K562 (cell line): ENCODE measurements at regions not wholly inside any gene's neighbourhood (a gene's known extent, or its start where the extent isn't known, plus 50 kb on each side); places are given as distances from the start of the nearest gene placed in this dataset.

Source experiments
- FOXM1 ChIP-seq, 2 experiments: fragments of 450-650 bp in 1 of 2; sonication (generic) in 1 of 2; formaldehyde crosslinking in 1 of 2; IDR thresholded peaks; 2 replicates each; pipeline versions ENCODE4 v1.6.1 to v1.9.0; 2017 to 2022; ENCODE audit warnings: low read depth in 2 of 2, mild to moderate bottlenecking in 2 of 2, missing genetic modification reagents in 1 of 2, moderate library complexity in 1 of 2
- JUN ChIP-seq, 2 experiments: sonication (generic) in 1 of 2; formaldehyde crosslinking in 1 of 2; IDR thresholded peaks; 2 replicates each; pipeline versions ENCODE4 v1.6.1 to v1.8.0; 2012 to 2022; ENCODE audit warnings: borderline replicate concordance in 2 of 2, mild to moderate bottlenecking in 2 of 2, improper control_type of control experiment in 1 of 2, low read depth in 1 of 2, low read length in 1 of 2, missing genetic modification reagents in 1 of 2
- MYC ChIP-seq, 2 experiments: fragments of 250-450 bp in 1 of 2; sonication (Bioruptor Pico) in 1 of 2; IDR thresholded peaks; 2 replicates each; pipeline versions ENCODE4 v1.5.1 to v1.6.1; 2012 to 2021; ENCODE audit warnings: low read depth in 2 of 2, borderline replicate concordance in 1 of 2, improper control_type of control experiment in 1 of 2, low read length in 1 of 2, mild to moderate bottlenecking in 1 of 2, moderate library complexity in 1 of 2
- POLR2A ChIP-seq: fragments of 450-650 bp; conservative IDR thresholded peaks from 2 replicates; pipeline ENCODE4 v1.6.1; 2016
- RCOR1 ChIP-seq, 2 experiments: IDR thresholded peaks; 2 replicates each; pipeline ENCODE4 v1.6.1; 2012; ENCODE audit warnings: low read depth in 2 of 2, low read length in 2 of 2, borderline replicate concordance in 1 of 2, improper control_type of control experiment in 1 of 2
- RFX5 ChIP-seq: IDR thresholded peaks from 2 replicates; pipeline ENCODE4 v1.6.1; 2011; ENCODE audit warnings: low read depth, mild to moderate bottlenecking, improper control_type of control experiment, low read length
- TF ChIP-seq, protein P1 (sequence below), 3 experiments: fragments of 200-800 bp in 1 of 3; fragments of 250-450 bp in 1 of 3; fragments of 450-650 bp in 1 of 3; sonication (Bioruptor Pico) in 1 of 3; sonication (Bioruptor generic) in 1 of 3; formaldehyde crosslinking in 1 of 3; IDR thresholded peaks; 2 replicates each; pipeline versions ENCODE4 v1.6.1 to v1.8.0; 2016 to 2022; ENCODE audit warnings: mild to moderate bottlenecking in 2 of 3, missing genetic modification characterization in 2 of 3, missing compliant biosample characterization in 1 of 3, moderate library complexity in 1 of 3

DNA sequence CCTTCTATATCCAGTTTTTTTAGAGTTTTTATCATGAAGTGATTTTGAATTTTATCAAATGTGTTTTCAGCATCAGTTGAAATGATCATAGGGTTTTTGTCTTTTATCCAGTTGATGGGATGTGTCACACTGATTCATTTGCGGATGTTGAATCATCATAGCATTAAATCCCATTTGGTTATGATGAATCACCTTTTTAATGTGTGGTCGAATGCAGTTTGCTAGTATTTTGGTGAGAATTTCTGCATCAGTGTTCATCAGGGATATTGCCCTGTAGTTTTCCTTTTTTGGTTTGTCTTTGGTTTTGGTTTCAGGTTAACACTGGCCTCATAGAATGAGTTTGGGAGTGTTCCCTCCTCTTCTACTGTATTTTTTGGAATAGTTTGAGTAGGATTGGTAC lies 80.3 kb downstream of the DIRAS3 start:
- TF ChIP-seq FOXM1 (IDR thresholded peaks at IDR 0.05; ENCODE audit: low read depth): no peak
- TF ChIP-seq FOXM1 (CRISPR knock-in tag; IDR thresholded peaks at IDR 0.05; ENCODE audit: low read depth): no peak
- no peak for TF ChIP-seq MYC (IDR thresholded peaks at IDR 0.05; ENCODE audit: low read depth, low read length)
- no peak for TF ChIP-seq MYC (CRISPR knock-in tag; IDR thresholded peaks at IDR 0.05; ENCODE audit: borderline replicate concordance, low read depth)
- TF ChIP-seq RFX5: no peak
- TF ChIP-seq JUN (IDR thresholded peaks at IDR 0.05; ENCODE audit: borderline replicate concordance, low read depth, low read length): no peak
- TF ChIP-seq JUN (CRISPR knock-in tag; IDR thresholded peaks at IDR 0.05; ENCODE audit: borderline replicate concordance): no peak
- no peak for TF ChIP-seq RCOR1 (IDR thresholded peaks at IDR 0.05; ENCODE audit: borderline replicate concordance in 1 of 2, low read depth in 2 of 2, low read length in 2 of 2)
- TF ChIP-seq, protein P1, sequence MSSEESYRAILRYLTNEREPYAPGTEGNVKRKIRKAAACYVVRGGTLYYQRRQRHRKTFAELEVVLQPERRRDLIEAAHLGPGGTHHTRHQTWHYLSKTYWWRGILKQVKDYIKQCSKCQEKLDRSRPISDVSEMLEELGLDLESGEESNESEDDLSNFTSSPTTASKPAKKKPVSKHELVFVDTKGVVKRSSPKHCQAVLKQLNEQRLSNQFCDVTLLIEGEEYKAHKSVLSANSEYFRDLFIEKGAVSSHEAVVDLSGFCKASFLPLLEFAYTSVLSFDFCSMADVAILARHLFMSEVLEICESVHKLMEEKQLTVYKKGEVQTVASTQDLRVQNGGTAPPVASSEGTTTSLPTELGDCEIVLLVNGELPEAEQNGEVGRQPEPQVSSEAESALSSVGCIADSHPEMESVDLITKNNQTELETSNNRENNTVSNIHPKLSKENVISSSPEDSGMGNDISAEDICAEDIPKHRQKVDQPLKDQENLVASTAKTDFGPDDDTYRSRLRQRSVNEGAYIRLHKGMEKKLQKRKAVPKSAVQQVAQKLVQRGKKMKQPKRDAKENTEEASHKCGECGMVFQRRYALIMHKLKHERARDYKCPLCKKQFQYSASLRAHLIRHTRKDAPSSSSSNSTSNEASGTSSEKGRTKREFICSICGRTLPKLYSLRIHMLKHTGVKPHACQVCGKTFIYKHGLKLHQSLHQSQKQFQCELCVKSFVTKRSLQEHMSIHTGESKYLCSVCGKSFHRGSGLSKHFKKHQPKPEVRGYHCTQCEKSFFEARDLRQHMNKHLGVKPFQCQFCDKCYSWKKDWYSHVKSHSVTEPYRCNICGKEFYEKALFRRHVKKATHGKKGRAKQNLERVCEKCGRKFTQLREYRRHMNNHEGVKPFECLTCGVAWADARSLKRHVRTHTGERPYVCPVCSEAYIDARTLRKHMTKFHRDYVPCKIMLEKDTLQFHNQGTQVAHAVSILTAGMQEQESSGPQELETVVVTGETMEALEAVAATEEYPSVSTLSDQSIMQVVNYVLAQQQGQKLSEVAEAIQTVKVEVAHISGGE (CRISPR knock-in tag; IDR thresholded peaks at IDR 0.05): no peak
- no peak for TF ChIP-seq POLR2A
